Psoas muscle (tissue), 7 donors: ENCODE measurements at regions not wholly inside any gene's neighbourhood (a gene's known extent, or its start where the extent isn't known, plus 50 kb on each side); places are given as distances from the start of the nearest gene placed in this dataset.

ENCODE experiments used
- ATAC-seq, 4 donors: fragments of 200-7000 bp; cut with Tn5 transposase; one replicate each; pipeline ENCODE4 v1.9.1; 2020; ENCODE audit warnings: moderate library complexity in 3 of 4, mild to moderate bottlenecking in 2 of 4
- DNase-seq, 2 donors: peaks; one replicate each; pipeline ENCODE4 v3.0.0-alpha.2; 2020
- H3K27ac ChIP-seq: fragments of 200-600 bp; one replicate; pipeline ENCODE4 v1.8.0; 2022
- H3K27me3 ChIP-seq, 3 donors: fragments of 200-600 bp in 1 of 3; one replicate each; pipeline versions ENCODE4 v1.6.1 to v1.8.0; 2013 to 2022; ENCODE audit warnings: low read length in 2 of 3, mild to moderate bottlenecking in 2 of 3, moderate library complexity in 1 of 3; ENCODE audit not compliant: insufficient read depth in 3 of 3
- H3K36me3 ChIP-seq, 2 donors: fragments of 200-600 bp in 1 of 2; one replicate each; pipeline versions ENCODE4 v1.6.1 to v1.8.0; 2013 to 2022; ENCODE audit warnings: low read depth in 1 of 2, mild to moderate bottlenecking in 1 of 2, moderate library complexity in 1 of 2; ENCODE audit not compliant: insufficient read depth in 1 of 2
- H3K4me1 ChIP-seq: fragments of 200-600 bp; one replicate; pipeline ENCODE4 v1.8.0; 2022
- H3K4me3 ChIP-seq: fragments of 200-600 bp; one replicate; pipeline ENCODE4 v1.8.0; 2022; ENCODE audit warnings: mild to moderate bottlenecking
- H3K9me3 ChIP-seq: fragments of 200-600 bp; one replicate; pipeline ENCODE4 v1.8.0; 2022
- WGBS, 3 donors: extraction: QIAGEN DNeasy Blood & Tissue Kit; methylation state at CpG; one replicate each; pipeline versions ENCODE4 v1.1.6 to v1.1.7; 2013; 5-methylcytosine and 5-hydroxymethylcytosine counted together
- intact Hi-C, 2 donors: fragments of 100-400 bp; cut with DNase I; formaldehyde crosslinking; loops; one replicate each; pipeline versions ENCODE4 v1.11.0 to v1.14.2; 2022
- TF ChIP-seq, protein P1 (sequence below): fragments of 200-600 bp; IDR thresholded peaks from one replicate; pipeline ENCODE4 v1.8.0; 2022; ENCODE audit warnings: antibody characterized with exemption
- donor health status: healthy with polysubstance abuse.
- donor health status: DM: no; HTN: no; CAD: no; lungs with moderate emphysema.
- donor health status: Bipolar disorder and iron deficiency.
- donor health status: healthy.
- donor health status: DM: yes; HTN: yes; CAD: no.
- donor health status: DM: no; HTN: no; CAD: no.
- donor health status: DM: yes; HTN: yes; CAD: no.

DNA sequence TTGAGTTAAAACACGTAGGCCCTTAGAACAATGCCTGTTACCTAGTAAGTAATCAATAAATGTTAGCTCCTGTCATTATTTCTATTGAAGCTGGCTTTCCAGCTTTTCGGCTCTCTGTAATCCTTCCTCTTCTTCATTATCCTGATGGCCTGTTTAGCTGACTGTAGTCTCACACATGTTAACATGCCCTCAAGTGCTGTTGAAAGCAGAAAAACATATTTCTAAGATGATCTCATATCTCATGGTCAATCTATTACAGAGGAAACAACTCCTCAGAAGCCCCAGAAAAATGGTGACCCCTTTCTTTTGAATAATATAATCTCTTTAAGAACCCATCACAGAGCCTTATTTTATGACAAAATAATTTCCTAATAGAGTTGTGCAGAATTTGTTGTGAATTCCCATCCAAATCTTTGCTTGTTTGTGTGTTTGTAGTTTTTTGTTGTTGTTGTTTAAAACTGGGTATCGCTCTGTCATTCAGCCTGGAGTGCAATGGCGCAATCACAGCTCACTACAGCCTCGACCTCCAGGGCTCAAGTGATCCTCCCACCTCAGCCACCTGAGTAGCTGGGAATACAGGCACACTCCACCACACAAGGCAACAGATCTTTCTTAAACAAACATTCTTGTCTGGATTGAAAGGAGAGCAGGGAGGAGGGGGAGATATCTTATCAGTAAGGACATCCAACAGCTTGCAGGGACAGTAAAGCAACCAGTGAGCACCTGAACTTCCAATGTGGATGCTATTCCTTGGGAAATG is 242.5 kb upstream of the CAND1 start:
- no peaks in the 10 kb centered on the region for H3K9me3 ChIP-seq
- H3K36me3 ChIP-seq = no peaks in the 10 kb centered on the region
- intact Hi-C loops = no loop called here
- TF ChIP-seq, protein P1, sequence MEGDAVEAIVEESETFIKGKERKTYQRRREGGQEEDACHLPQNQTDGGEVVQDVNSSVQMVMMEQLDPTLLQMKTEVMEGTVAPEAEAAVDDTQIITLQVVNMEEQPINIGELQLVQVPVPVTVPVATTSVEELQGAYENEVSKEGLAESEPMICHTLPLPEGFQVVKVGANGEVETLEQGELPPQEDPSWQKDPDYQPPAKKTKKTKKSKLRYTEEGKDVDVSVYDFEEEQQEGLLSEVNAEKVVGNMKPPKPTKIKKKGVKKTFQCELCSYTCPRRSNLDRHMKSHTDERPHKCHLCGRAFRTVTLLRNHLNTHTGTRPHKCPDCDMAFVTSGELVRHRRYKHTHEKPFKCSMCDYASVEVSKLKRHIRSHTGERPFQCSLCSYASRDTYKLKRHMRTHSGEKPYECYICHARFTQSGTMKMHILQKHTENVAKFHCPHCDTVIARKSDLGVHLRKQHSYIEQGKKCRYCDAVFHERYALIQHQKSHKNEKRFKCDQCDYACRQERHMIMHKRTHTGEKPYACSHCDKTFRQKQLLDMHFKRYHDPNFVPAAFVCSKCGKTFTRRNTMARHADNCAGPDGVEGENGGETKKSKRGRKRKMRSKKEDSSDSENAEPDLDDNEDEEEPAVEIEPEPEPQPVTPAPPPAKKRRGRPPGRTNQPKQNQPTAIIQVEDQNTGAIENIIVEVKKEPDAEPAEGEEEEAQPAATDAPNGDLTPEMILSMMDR = no peak
- no peaks in the 10 kb centered on the region for H3K4me1 ChIP-seq
- DNase-seq = no peak
- H3K4me3 ChIP-seq = no peak overlapping the region
- H3K27me3 ChIP-seq = no peaks in the 10 kb centered on the region
- 72 to 77% (median 77%) methylated on average over 5 of the region's 5 CpGs for WGBS, 3 donors
- ATAC-seq = no peak
- no peak overlapping the region for H3K27ac ChIP-seq

DNA sequence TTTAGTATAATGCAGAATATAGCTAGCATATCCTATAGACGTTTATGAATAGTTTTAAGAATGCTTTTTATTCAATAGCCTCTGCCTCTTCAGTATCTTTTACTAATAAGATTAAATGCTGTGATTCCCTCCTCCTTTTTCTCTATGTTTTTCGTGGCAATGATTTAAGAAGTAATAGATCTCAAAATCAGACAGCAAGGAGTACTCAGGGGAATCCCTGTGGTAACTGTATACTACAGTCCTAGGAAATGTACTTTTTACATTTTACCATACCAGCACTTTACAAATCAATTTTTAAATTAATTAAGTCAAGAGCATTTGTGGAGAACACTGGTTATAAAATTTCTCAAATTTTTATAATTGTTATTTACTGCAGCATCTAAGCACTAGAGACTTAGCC is 240.6 kb upstream of the CAND1 start:
- intact Hi-C loops = no loop called here
- Histone ChIP-seq H3K4me3 (no peak overlapping the region), H3K9me3 (no peaks in the 10 kb centered on the region), H3K27me3 (peaks cover 0 to 2% (median 0%) of the 10 kb centered on the region in 3 donors), H3K36me3 (no peaks in the 10 kb centered on the region), H3K4me1 (no peaks in the 10 kb centered on the region), H3K27ac (no peak overlapping the region)
- ATAC-seq (no peak), DNase-seq (no peak)
- 52 to 58% (median 57%) methylated on average over 2 of the region's 2 CpGs for WGBS, 3 donors
- TF ChIP-seq, protein P1 = no peak

DNA sequence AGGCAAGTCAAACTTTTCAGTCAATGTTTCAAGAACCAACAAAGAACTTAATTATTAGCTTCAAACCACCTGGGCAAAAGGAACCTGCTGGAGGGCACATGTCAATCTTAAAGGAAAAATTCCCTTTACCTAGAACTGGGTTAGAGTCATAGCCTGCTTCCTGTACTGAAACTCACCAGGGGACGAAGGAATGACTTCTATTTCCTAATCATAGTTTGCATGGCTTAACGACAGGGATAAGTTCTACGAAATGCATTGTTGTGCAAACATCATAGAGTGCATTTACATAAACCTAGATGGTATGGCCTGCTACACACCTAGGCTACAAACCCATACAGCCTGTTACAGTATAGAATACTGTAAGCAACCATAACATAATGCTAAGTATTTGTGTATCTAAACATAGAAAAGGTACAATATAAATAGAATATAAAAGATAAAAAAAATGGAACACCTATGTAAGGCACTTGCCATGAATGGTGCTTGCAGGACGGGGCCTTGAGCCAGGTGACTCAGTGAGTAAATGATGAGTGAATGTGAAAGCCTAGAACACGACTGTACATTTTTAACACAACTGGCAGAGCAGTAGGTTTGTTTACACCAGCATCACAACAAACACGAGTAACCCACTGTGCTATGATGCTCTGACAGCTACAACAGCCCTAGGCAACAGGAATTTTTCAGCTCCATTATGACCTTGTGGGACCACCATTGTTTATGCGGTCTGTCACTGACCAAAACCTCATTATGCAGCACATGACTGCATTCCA is 234.9 kb upstream of the CAND1 start:
- no peaks in the 10 kb centered on the region for H3K4me1 ChIP-seq
- no peaks in the 10 kb centered on the region for H3K9me3 ChIP-seq
- H3K27ac ChIP-seq = no peak overlapping the region
- peaks cover 0 to 2% (median 0%) of the 10 kb centered on the region in 3 donors for H3K27me3 ChIP-seq
- H3K36me3 ChIP-seq = no peaks in the 10 kb centered on the region
- TF ChIP-seq, protein P1 = no peak
- no peak overlapping the region for H3K4me3 ChIP-seq
- ATAC-seq (no peak), DNase-seq (no peak)
- intact Hi-C loops = no loop called here
- 57 to 62% (median 58%) methylated on average over 7 of the region's 7 CpGs for WGBS, 3 donors

DNA sequence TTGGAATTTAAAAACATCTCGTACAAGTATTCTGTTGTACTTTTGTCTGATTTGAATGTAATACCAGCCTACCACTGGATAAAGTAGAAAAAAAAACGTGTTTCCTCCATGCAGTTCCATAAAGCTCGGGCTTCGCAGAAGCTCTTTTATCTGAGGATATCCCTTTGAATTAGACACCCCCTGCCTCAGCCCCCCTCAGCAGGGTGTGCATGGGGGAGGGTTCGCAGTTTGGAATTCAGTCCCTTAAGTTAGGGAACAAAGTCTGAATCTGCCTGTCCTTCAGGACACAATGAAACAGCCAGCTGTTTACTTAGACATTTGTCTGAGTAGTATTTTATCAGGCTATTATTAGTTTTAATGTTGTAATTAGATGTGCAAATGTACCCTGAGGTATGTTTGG is 234.0 kb upstream of the CAND1 start:
- TF ChIP-seq, protein P1 = no peak
- H3K4me1 ChIP-seq = no peaks in the 10 kb centered on the region
- no peaks in the 10 kb centered on the region for H3K9me3 ChIP-seq
- WGBS, 3 donors = 25 to 27% (median 27%) methylated on average over 5 of the region's 5 CpGs
- intact Hi-C loops = no loop called here
- H3K27ac ChIP-seq = no peak overlapping the region
- no peak for ATAC-seq
- H3K36me3 ChIP-seq = no peaks in the 10 kb centered on the region
- H3K4me3 ChIP-seq = no peak overlapping the region
- no peak for DNase-seq
- peaks cover 0 to 2% (median 0%) of the 10 kb centered on the region in 3 donors for H3K27me3 ChIP-seq
